GM18499 (cell line): ENCODE measurements at regions not wholly inside any gene's neighbourhood (a gene's known extent, or its start where the extent isn't known, plus 50 kb on each side); places are given as distances from the start of the nearest gene placed in this dataset.

Experiments
- ATAC-seq: cut with Tn5 transposase; IDR thresholded peaks from one replicate; pipeline ENCODE4 v1.9.1; 2021; ENCODE audit warnings: moderate number of reproducible peaks; ENCODE audit not compliant: insufficient read depth, unreplicated experiment

GRCh38 chr18:51397347-51397962, 200.0 kb upstream of the MEX3C start:
- no peak for ATAC-seq

GRCh38 chr18:51398104-51398503, 200.6 kb upstream of the MEX3C start:
- no peak for ATAC-seq

- ATAC-seq: no peak
These were observed 202.1 kb upstream of the MEX3C start for GRCh38 chr18:51399491-51400122.

GRCh38 chr18:51400721-51401120, 203.2 kb upstream of the MEX3C start:
- ATAC-seq: no peak

- no peak for ATAC-seq
These were observed 204.4 kb upstream of the MEX3C start for GRCh38 chr18:51401912-51402311.

- ATAC-seq: no peak
These were observed 207.1 kb upstream of the MEX3C start for GRCh38 chr18:51404620-51405019.

GRCh38 chr18:51405683-51406477, 208.4 kb upstream of the MEX3C start:
- no peak for ATAC-seq

- no peak for ATAC-seq
These were observed 220.4 kb upstream of the MEX3C start for GRCh38 chr18:51417643-51418483.

GRCh38 chr18:51425475-51425874, 228.0 kb upstream of the MEX3C start:
- ATAC-seq: peak; percentile 39

- ATAC-seq: peak; percentile 56
These were observed 228.4 kb upstream of the MEX3C start for GRCh38 chr18:51425889-51426288.

GRCh38 chr18:51426996-51427395, 229.5 kb upstream of the MEX3C start:
- ATAC-seq: no peak

- no peak for ATAC-seq
These were observed 232.2 kb upstream of the MEX3C start for GRCh38 chr18:51429644-51430043.

- ATAC-seq: no peak
These were observed 233.1 kb upstream of the MEX3C start for GRCh38 chr18:51430538-51430937.

- no peak for ATAC-seq
These were observed 235.8 kb upstream of the MEX3C start for GRCh38 chr18:51433296-51433695.

- no peak for ATAC-seq
These were observed 236.4 kb upstream of the MEX3C start for GRCh38 chr18:51433881-51434280.

GRCh38 chr18:51437280-51438271, 240.1 kb upstream of the MEX3C start:
- no peak for ATAC-seq

- no peak for ATAC-seq
These were observed 241.4 kb upstream of the MEX3C start for GRCh38 chr18:51438797-51439350.

GRCh38 chr18:51442012-51442411, 244.5 kb upstream of the MEX3C start:
- ATAC-seq: no peak

GRCh38 chr18:51446571-51447210, 249.2 kb upstream of the MEX3C start:
- no peak for ATAC-seq
